ENCODE measurements at regions not wholly inside any gene's neighbourhood (a gene's known extent, or its start where the extent isn't known, plus 50 kb on each side); places are given as distances from the start of the nearest gene placed in this dataset.
"Not testable (repeated sequence)": the region's sequence is repeated elsewhere in the genome, so short reads cannot be mapped to it uniquely, and the experiment has no call there.

DNA sequence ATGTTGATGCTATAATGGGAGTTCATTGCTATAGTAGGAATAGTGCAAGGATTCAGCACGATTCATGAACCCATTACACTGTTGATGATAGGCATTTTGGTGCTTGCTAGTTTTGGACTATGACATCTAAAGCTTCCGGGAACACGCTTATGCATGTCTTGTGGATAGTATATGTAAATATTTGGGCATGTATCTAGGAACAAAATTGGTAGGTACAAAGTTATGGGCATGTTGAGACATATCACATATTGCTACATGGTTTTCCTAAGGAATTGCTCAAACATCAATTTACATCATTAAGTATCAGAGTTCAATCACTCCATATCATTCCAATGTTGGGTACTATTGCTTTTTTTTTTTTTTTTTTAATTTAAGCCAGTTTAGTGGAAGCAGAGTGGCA is 1103.2 kb downstream of the TBC1D22A start:
- no peak for DNase-seq
- intact Hi-C loops (cut with DNase I), result no loop called here
- ATAC-seq (ENCODE audit: poor library complexity), result no peak

DNA sequence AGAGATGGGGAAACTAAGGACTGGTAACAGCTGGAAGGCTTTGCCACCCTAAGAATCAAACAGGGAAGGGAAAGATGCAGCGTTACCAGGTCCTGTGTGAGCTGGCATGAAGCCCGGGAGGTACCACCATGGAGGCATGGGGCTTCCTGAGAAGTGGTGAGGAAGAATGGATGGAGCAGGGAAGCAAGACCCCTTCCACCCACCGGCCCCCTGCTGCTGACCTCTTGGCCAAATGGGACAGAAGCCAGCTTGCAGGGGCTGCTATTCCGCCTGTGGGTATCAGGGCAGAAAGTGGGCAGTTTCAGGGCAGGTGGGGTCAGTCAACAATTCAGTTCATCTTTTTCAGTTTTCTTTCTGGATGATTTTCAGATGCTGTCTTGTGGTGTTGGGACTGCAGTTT is 1099.9 kb downstream of the TBC1D22A start:
- ATAC-seq (ENCODE audit: poor library complexity), result no peak
- intact Hi-C loops (cut with DNase I), result no loop called here
- DNase-seq, result no peak

GRCh38 chr22:47860907-47861306 is 1098.5 kb downstream of the TBC1D22A start:
- ATAC-seq (ENCODE audit: poor library complexity); intact Hi-C loops (cut with DNase I); DNase-seq: not testable (repeated sequence)

DNA sequence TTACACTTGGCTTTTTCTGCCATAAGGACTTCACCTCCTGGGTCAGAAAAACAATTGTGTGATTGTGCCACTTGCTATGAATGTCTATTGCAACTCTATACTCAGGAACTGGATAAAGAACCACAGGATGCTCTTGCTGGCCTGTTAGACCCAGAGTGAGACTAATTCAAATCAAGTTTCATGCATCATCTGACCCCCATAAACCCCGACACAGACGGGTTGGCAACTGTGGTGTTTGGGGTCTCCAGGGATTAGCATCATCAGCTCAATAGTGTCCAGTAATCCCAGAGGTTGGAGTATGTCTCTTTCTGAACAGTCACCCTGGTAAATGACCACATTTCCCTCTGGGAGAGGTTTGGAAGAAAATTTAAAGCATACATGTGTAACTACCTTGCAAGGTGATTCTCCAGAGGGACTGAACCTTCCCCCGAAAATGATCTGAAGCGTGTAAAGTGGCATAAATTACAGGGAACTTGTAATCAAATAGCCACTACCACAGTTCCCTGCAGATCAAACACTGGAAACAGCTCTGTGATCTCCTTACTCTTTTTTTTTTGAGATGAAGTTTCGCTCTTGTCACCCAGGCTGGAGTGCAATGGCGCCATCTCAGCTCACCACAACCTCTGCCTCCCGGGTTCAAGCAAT is 1097.6 kb downstream of the TBC1D22A start:
- intact Hi-C loops (cut with DNase I), result no loop called here

GRCh38 chr22:47858773-47859306 is 1096.4 kb downstream of the TBC1D22A start:
- DNase-seq (no peak), ATAC-seq (ENCODE audit: poor library complexity) (no peak)
- intact Hi-C loops (cut with DNase I), result no loop called here

More for the DNA sequence above, 1097.6 kb downstream of the TBC1D22A start:
- ATAC-seq (ENCODE audit: poor library complexity), result no peak
- DNase-seq, result no peak

DNA sequence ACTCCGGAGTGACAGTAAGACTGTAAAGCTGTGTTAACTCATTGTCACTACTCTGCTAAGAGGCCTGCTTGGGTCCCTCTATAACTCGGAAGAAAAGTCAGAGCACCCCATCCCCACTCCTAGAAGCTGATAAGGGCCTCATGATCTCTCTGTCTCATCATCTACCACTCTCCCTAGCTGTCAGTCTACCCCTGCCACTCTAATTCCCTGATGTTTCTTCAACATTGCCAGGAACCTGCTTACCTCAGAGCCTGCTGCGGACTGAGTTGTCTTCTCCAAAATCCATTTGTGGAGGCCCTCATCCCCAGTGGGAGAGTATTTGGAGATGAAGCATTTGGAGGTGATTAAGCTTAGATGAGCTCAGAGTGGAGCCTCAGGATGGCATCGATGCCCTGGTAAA is 1092.2 kb downstream of the TBC1D22A start:
- ATAC-seq (ENCODE audit: poor library complexity) (no peak), DNase-seq (no peak)
- intact Hi-C loops (cut with DNase I), result no loop called here

- no peak for DNase-seq
- intact Hi-C loops (cut with DNase I), result no loop called here
- no peak for ATAC-seq (ENCODE audit: poor library complexity)
Observed at GRCh38 chr22:47854251-47854650, 1091.8 kb downstream of the TBC1D22A start.

DNA sequence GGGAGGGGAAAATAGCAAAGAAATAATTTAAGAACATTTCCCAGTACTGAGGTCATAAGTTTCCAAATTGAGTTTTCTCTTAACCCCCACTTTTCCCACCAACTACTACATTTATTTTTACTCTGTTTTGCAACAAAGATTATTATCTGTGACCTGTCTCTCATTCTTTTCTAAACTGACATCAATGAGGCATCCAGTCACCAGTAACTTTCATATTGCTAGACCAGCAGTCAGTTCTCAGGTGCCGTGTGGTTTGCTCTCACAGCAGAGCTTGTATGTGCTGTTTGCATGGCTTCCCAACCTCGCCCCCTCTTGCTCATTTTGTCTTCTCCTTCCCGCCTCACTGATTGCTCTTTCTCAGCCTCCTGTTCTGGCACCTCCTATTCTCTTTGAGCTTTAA is 1091.3 kb downstream of the TBC1D22A start:
- no peak for DNase-seq
- intact Hi-C loops (cut with DNase I), result no loop called here
- ATAC-seq (ENCODE audit: poor library complexity), result no peak

GRCh38 chr22:47851586-47851985 is 1089.1 kb downstream of the TBC1D22A start:
- ATAC-seq (ENCODE audit: poor library complexity) (no peak), DNase-seq (no peak)
- intact Hi-C loops (cut with DNase I), result no loop called here

GRCh38 chr22:47850644-47851151 is 1088.2 kb downstream of the TBC1D22A start:
- intact Hi-C loops (cut with DNase I), result no loop called here
- ATAC-seq (ENCODE audit: poor library complexity), result no peak
- no peak for DNase-seq

DNA sequence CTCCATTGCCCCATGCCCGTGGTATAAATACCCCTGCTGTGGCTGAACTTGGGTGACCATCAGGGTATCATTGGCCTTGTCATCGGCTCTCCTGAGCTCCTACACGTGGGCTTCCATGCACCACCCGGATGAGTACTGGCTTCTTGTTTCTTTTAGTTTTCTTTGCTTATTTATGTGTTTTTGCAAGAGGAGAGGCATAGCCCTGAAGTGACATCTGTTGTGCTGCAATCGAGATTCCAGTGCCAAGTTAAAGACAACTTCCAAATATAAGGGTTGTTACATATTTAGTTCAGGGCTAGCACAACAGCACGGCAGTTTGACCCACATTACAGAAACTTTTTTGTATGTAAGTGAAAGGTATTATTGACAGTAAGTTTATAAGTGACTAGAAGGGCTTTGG is 1087.1 kb downstream of the TBC1D22A start:
- ATAC-seq (ENCODE audit: poor library complexity), result no peak
- intact Hi-C loops (cut with DNase I), result no loop called here
- DNase-seq, result no peak

GRCh38 chr22:47848184-47848920 is 1085.9 kb downstream of the TBC1D22A start:
- intact Hi-C loops (cut with DNase I), result no loop called here
- ATAC-seq (ENCODE audit: poor library complexity) (no peak), DNase-seq (no peak)

- DNase-seq (no peak), ATAC-seq (ENCODE audit: poor library complexity) (no peak)
- intact Hi-C loops (cut with DNase I), result no loop called here
Observed at GRCh38 chr22:47847131-47847890, 1084.9 kb downstream of the TBC1D22A start.

- intact Hi-C loops (cut with DNase I), result no loop called here
- no peak for ATAC-seq (ENCODE audit: poor library complexity)
- no peak for DNase-seq
Observed at GRCh38 chr22:47846206-47846605, 1083.8 kb downstream of the TBC1D22A start.

DNA sequence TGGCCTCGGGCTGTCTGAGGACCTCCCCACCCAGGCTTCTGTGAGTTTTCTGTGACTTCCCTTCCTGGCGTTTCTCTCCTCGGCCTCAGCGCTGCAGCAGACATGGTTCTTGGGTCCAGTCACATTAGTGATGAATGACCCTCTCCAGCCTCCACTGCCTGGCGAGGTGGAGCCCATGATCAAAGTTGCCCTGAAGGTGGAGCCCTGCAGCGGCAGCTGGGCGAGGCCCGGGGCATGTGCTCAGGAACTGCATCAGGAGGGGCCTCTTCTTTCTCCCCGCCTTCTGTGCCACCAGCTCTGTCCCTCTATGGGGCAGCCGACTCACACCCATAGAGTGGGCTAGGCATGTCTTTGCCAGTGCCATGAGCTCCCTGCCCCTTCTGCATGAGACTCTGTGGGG is 1079.7 kb downstream of the TBC1D22A start:
- ATAC-seq (ENCODE audit: poor library complexity) (no peak), DNase-seq (no peak)
- intact Hi-C loops (cut with DNase I), result no loop called here

DNA sequence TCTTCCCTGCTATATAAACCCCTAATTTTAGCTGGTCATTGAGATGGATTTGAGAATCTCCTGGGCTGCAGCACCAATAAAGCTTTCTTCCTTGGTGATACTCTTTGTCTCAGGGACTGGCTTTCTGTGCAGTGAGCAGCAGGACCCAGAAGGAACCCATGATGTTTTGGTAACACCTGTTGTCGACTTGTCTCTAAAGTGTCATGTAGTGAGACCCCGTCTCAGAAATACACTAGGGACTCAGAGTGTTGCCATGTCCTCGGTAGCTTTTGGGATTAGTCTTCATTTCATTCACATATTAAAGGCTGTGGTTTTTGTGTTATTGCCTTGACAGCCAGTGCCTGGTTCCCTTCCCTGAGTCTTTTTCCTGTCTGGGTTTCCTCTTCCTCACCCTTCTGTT is 1078.7 kb downstream of the TBC1D22A start:
- intact Hi-C loops (cut with DNase I), result no loop called here
- no peak for ATAC-seq (ENCODE audit: poor library complexity)

GRCh38 chr22:47839595-47840227 is 1077.3 kb downstream of the TBC1D22A start:
- DNase-seq, result no peak
- intact Hi-C loops (cut with DNase I), result no loop called here
- no peak for ATAC-seq (ENCODE audit: poor library complexity)

More for the DNA sequence above, 1078.7 kb downstream of the TBC1D22A start:
- DNase-seq, result no peak

DNA sequence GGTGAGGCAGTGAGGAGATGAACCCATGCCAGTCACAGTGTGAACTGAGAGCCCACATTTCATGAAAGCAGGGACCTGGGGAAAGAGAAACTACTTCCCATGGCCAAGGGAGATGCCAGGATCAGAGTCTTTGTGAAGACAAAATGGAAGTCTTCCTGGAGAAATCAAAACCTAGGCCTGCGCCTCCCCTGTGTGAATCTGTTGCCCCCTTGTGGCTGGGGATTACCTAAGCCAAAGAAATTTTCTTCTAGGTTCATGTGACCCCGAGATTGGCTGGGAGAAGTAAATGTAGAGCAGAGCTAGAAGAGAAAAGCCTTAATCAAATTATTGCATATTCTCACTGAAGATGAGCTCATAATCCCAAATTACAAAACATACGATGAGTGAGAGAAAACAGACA is 1075.3 kb downstream of the TBC1D22A start:
- intact Hi-C loops (cut with DNase I), result no loop called here
- DNase-seq, result no peak
- ATAC-seq (ENCODE audit: poor library complexity), result no peak

DNA sequence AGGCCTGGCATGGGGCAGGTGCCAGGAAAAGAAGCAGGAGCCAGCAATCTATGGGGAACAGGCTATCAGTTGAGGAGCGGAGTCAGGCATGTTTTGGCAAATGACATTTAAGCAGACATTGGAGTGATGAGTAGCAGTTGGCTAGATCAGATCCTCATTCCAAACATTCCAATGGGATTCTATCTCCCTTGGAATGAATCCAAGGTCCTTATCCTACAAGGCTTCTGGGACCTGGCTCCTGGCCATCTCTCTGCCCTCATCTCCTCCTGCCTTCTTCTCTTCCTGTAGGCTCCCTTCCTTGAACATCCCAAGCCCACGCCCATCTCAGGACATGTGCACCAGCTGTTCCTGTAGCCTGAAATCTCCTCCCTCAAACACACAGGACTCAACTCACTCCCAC is 1074.5 kb downstream of the TBC1D22A start:
- ATAC-seq (ENCODE audit: poor library complexity) (no peak), DNase-seq (no peak)
- intact Hi-C loops (cut with DNase I), result no loop called here
